Adrenal gland (tissue), 9 donors: ENCODE measurements at regions not wholly inside any gene's neighbourhood (a gene's known extent, or its start where the extent isn't known, plus 50 kb on each side); places are given as distances from the start of the nearest gene placed in this dataset.

Source experiments
- DNase-seq, 7 donors: peaks; one replicate each; pipeline ENCODE4 v3.0.0-alpha.2; 2019 to 2020
- H3K27ac ChIP-seq, 5 donors: fragments of 200-600 bp; sonication (generic) in 4 of 5; 1 replicate in 3 of 5; 2 replicates in 2 of 5; pipeline versions ENCODE4 v1.5.1 to v1.8.0; 2016 to 2020; ENCODE audit warnings: mild to moderate bottlenecking in 1 of 5
- H3K27me3 ChIP-seq: fragments of 200-600 bp; 2 replicates; pipeline ENCODE4 v1.8.0; 2021
- H3K36me3 ChIP-seq, 2 donors: fragments of 200-600 bp; replicated peaks in 1 of 2; 1 replicate in 1 of 2; 2 replicates in 1 of 2; pipeline versions ENCODE4 v1.5.1 to v1.8.0; 2018 to 2022
- H3K4me1 ChIP-seq, 2 donors: fragments of 200-600 bp; replicated peaks in 1 of 2; 1 replicate in 1 of 2; 2 replicates in 1 of 2; pipeline versions ENCODE4 v1.5.1 to v1.8.0; 2018 to 2021
- H3K4me3 ChIP-seq, 4 donors: fragments of 200-600 bp; sonication (generic) in 3 of 4; one replicate each; pipeline ENCODE4 v1.5.1; 2016 to 2018
- H3K9me3 ChIP-seq, 3 donors: fragments of 200-600 bp; sonication (generic) in 1 of 3; replicated peaks in 1 of 3; 1 replicate in 2 of 3; 2 replicates in 1 of 3; pipeline versions ENCODE4 v1.5.1 to v1.8.0; 2016 to 2021
- POLR2A ChIP-seq, 2 donors: fragments of 450-650 bp; IDR thresholded peaks; one replicate each; pipeline ENCODE4 v1.6.1; 2017; ENCODE audit warnings: antibody characterized with exemption in 2 of 2, mild to moderate bottlenecking in 2 of 2, moderate library complexity in 1 of 2
- WGBS, 4 donors: extraction: QIAGEN DNeasy Blood & Tissue Kit in 2 of 4; methylation state at CpG; one replicate each; pipeline versions ENCODE4 v1.1.5 to v1.1.7; 2013 to 2017; 5-methylcytosine and 5-hydroxymethylcytosine counted together
- intact Hi-C, 2 donors: fragments of 100-400 bp; cut with DNase I; formaldehyde crosslinking; loops; one replicate each; pipeline versions ENCODE4 v1.14.1 to v1.15.0; 2022 to 2023
- TF ChIP-seq, protein P1 (sequence below), 6 experiments: fragments of 450-650 bp in 4 of 6; fragments of 200-600 bp in 2 of 6; sonication (generic) in 1 of 6; IDR thresholded peaks; 1 replicate in 5 of 6; 2 replicates in 1 of 6; pipeline versions ENCODE4 v1.5.1 to v1.8.0; 2016 to 2021; ENCODE audit warnings: antibody characterized with exemption in 6 of 6, mild to moderate bottlenecking in 2 of 6, moderate library complexity in 1 of 6
- donor health status: healthy with polysubstance abuse.
- donor health status: Bipolar disorder and iron deficiency.
- donor health status: DM: yes; HTN: yes; CAD: no.
- donor health status: DM: no; HTN: no; CAD: no.
- donor health status: DM: no; HTN: no; CAD: no.

DNA sequence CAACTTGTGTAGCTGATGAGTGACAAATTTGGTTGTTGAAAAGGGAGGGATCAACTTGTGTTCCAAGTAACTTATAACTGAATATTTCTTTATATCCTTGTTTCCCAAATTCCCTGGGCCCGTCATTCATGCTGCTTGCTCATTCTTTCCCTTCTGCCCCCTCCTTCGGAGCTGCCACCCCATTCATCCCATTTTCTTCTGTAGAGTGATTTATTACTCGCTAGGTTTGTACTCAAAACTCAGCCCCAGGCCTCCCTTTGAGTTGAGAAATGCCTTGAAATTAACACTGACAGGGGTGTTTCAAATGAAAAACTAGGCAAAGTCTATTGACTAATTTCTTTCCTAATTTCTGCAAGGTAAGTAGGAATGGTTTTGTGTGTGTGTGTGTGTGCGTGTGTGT lies 277.4 kb upstream of the SLCO3A1 start:
- intact Hi-C loops, result no loop called here
- WGBS, 4 donors, result 68 to 82% (median 72%) methylated on average over 4 of the region's 4 CpGs
- DNase-seq, result no peak

DNA sequence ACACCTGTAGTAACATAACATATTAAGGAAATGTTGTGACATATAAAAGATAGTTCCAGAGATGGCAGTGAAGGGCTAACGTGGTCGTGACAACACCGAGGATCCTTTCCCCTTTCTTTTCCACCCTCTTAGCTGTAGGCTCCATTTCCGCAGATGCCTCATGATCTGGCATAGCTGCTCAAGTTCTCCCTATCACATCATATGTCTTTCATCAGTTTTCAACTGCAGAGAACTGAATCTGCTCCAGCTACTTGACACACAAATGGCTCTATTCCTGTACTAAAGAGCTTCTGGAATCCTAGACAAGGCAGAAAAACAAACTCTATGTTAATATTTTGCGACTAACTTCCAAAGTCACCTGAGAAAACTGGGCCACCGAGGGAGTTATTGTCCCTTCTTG lies 275.0 kb upstream of the SLCO3A1 start:
- Histone ChIP-seq H3K27ac (no peak overlapping the region), H3K9me3 (no peaks in the 10 kb centered on the region), H3K4me1 (no peaks in the 10 kb centered on the region), H3K27me3 (no peaks in the 10 kb centered on the region), H3K4me3 (no peak overlapping the region), H3K36me3 (no peaks in the 10 kb centered on the region)
- WGBS, 4 donors, result 81 to 89% (median 82%) methylated on average over 6 of the region's 6 CpGs
- no peak for TF ChIP-seq POLR2A (IDR thresholded peaks at IDR 0.05)
- TF ChIP-seq, protein P1, sequence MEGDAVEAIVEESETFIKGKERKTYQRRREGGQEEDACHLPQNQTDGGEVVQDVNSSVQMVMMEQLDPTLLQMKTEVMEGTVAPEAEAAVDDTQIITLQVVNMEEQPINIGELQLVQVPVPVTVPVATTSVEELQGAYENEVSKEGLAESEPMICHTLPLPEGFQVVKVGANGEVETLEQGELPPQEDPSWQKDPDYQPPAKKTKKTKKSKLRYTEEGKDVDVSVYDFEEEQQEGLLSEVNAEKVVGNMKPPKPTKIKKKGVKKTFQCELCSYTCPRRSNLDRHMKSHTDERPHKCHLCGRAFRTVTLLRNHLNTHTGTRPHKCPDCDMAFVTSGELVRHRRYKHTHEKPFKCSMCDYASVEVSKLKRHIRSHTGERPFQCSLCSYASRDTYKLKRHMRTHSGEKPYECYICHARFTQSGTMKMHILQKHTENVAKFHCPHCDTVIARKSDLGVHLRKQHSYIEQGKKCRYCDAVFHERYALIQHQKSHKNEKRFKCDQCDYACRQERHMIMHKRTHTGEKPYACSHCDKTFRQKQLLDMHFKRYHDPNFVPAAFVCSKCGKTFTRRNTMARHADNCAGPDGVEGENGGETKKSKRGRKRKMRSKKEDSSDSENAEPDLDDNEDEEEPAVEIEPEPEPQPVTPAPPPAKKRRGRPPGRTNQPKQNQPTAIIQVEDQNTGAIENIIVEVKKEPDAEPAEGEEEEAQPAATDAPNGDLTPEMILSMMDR (IDR thresholded peaks at IDR 0.05), result no peak
- DNase-seq, result no peak
- intact Hi-C loops, result no loop called here

More for the DNA sequence above, 277.4 kb upstream of the SLCO3A1 start:
- Histone ChIP-seq H3K9me3 (no peaks in the 10 kb centered on the region), H3K27me3 (no peaks in the 10 kb centered on the region), H3K27ac (no peak overlapping the region), H3K36me3 (no peaks in the 10 kb centered on the region), H3K4me3 (no peak overlapping the region), H3K4me1 (no peaks in the 10 kb centered on the region)
- TF ChIP-seq, protein P1 (IDR thresholded peaks at IDR 0.05), result no peak
- no peak for TF ChIP-seq POLR2A (IDR thresholded peaks at IDR 0.05)

DNA sequence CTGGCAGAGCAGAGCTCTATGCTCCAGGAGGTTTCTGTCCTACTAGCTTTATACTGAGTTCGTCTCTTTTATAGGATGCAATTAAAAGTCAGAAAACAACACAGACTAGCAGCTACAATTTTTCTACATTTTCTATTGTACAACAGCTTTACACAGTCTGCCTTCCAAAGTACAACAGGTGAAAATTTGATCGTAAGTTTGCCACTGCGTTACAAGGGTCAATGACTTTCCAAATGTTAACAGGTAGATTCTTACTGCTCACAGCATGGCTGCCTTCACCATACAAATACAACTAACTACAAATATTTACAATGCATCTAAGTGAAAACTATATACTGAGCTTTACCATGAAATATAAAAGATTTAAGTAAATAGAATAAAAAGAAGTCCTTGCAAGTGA lies 268.6 kb upstream of the SLCO3A1 start:
- WGBS, 4 donors, result 86 to 91% (median 89%) methylated on average over 3 of the region's 3 CpGs
- intact Hi-C loops, result no loop called here
- H3K4me1 ChIP-seq, result no peaks in the 10 kb centered on the region
- H3K36me3 ChIP-seq, result no peaks in the 10 kb centered on the region
- H3K4me3 ChIP-seq, result no peak overlapping the region
- no peaks in the 10 kb centered on the region for H3K9me3 ChIP-seq
- H3K27me3 ChIP-seq, result peaks cover 4% of the 10 kb centered on the region
- TF ChIP-seq, protein P1 (IDR thresholded peaks at IDR 0.05), result no peak
- no peak for TF ChIP-seq POLR2A (IDR thresholded peaks at IDR 0.05)
- no peak for DNase-seq
- no peak overlapping the region for H3K27ac ChIP-seq

DNA sequence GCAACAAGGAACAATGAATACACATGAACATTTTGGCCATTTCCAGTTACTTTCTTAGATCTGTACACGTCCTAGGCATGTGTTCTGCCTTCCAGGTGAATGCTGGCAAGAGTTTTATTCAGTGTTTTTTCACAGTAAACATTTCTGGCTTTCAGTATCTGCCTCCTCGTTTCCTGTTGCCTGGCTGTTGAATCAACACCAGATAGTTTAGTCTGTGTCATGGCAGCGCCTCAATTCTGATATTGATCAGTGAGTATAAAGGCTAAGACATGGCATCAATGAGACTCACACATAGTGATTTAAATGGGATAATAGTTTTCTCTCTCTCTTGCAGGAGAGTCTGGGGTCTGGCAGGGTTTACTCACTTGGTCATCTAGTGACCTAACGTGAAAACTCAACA lies 266.9 kb upstream of the SLCO3A1 start:
- Histone ChIP-seq H3K27me3 (peaks cover 4% of the 10 kb centered on the region), H3K9me3 (no peaks in the 10 kb centered on the region), H3K4me3 (no peak overlapping the region), H3K36me3 (no peaks in the 10 kb centered on the region), H3K4me1 (no peaks in the 10 kb centered on the region), H3K27ac (no peak overlapping the region)
- DNase-seq, result no peak
- WGBS, 4 donors, result 73 to 83% (median 79%) methylated on average over 4 of the region's 4 CpGs
- TF ChIP-seq, protein P1 (IDR thresholded peaks at IDR 0.05), result no peak
- TF ChIP-seq POLR2A (IDR thresholded peaks at IDR 0.05), result no peak
- intact Hi-C loops, result no loop called here
